Inflammatory macrophage (primary cell): ENCODE measurements at regions not wholly inside any gene's neighbourhood (a gene's known extent, or its start where the extent isn't known, plus 50 kb on each side); places are given as distances from the start of the nearest gene placed in this dataset.
"Not testable (repeated sequence)": the region's sequence is repeated elsewhere in the genome, so short reads cannot be mapped to it uniquely, and the experiment has no call there.

Source experiments
- DNase-seq, 2 donors: peaks; one replicate each; pipeline ENCODE4 v3.0.0-alpha.2; 2020 to 2022

GRCh38 chr4:184280137-184280536, 62.5 kb upstream of the ENPP6 start:
- DNase-seq, result peak; percentile 64 to 72

- DNase-seq, result peak in 1 of 2 donors; percentile 29
Measured at GRCh38 chr4:184279496-184280061, 61.9 kb upstream of the ENPP6 start.

- DNase-seq, result not testable (repeated sequence)
Measured at GRCh38 chr4:184277769-184278168, 60.1 kb upstream of the ENPP6 start.

- not testable (repeated sequence) for DNase-seq
Measured at GRCh38 chr4:184277010-184277409, 59.3 kb upstream of the ENPP6 start.

- not testable (repeated sequence) for DNase-seq
Measured at GRCh38 chr4:184276346-184276745, 58.7 kb upstream of the ENPP6 start.

- no peak for DNase-seq
Measured at GRCh38 chr4:184275766-184276165, 58.1 kb upstream of the ENPP6 start.

GRCh38 chr4:184274286-184274951, 56.7 kb upstream of the ENPP6 start:
- DNase-seq, result no peak

- no peak for DNase-seq
Measured at GRCh38 chr4:184273166-184274147, 55.8 kb upstream of the ENPP6 start.

- DNase-seq, result no peak
Measured at GRCh38 chr4:184270808-184271413, 53.2 kb upstream of the ENPP6 start.

- no peak for DNase-seq
Measured at GRCh38 chr4:184269879-184270430, 52.3 kb upstream of the ENPP6 start.

GRCh38 chr4:184268584-184269160, 51.0 kb upstream of the ENPP6 start:
- DNase-seq, result no peak

GRCh38 chr4:184267673-184268583, 50.3 kb upstream of the ENPP6 start:
- DNase-seq, result peak; percentile 91 to 93
